ENCODE measurements at regions not wholly inside any gene's neighbourhood (a gene's known extent, or its start where the extent isn't known, plus 50 kb on each side); places are given as distances from the start of the nearest gene placed in this dataset.

GRCh38 chr13:39890537-39890936 lies 235.1 kb downstream of the COG6 start (continued):
- TF ChIP-seq SRF (CRISPR knock-in tag; IDR thresholded peaks at IDR 0.05) (peak in 1 of 2 experiments; percentile 96; a peak in 2 of 4 replicates), ZBTB17 (CRISPR knock-in tag; IDR thresholded peaks at IDR 0.05) (no peak), PHTF2 (CRISPR knock-in tag; IDR thresholded peaks at IDR 0.05) (no peak), ZNF655 (CRISPR knock-in tag; IDR thresholded peaks at IDR 0.05) (no peak), TCF3 (CRISPR knock-in tag; IDR thresholded peaks at IDR 0.05) (peak; percentile 15; the same call in 1 of the 2 replicates), GMEB1 (CRISPR knock-in tag; IDR thresholded peaks at IDR 0.05) (no peak), SIN3A (IDR thresholded peaks at IDR 0.05; ENCODE audit: borderline replicate concordance in 2 of 2, control insufficient read depth in 1 of 2, low read depth in 2 of 2, low read length in 2 of 2) (no peak), RCOR1 (IDR thresholded peaks at IDR 0.05; ENCODE audit: borderline replicate concordance in 1 of 2, low read depth in 2 of 2, low read length in 2 of 2) (no peak), ATF3 (IDR thresholded peaks at IDR 0.05) (peak; percentile 49; the same call in 1 of the 2 replicates), ATF3 (CRISPR knock-in tag; conservative IDR thresholded peaks at IDR 0.05) (no peak), ATF7 (IDR thresholded peaks at IDR 0.05) (peak; percentile 59), ZFX (CRISPR knock-in tag; IDR thresholded peaks at IDR 0.05) (no peak), MXD1 (CRISPR knock-in tag; IDR thresholded peaks at IDR 0.05; ENCODE audit: borderline replicate concordance, poor library complexity, severe bottlenecking) (no peak), CEBPG (CRISPR knock-in tag; IDR thresholded peaks at IDR 0.05) (peak; percentile 24; the same call in 1 of the 2 replicates), CEBPG (tag; conservative IDR thresholded peaks at IDR 0.05 in 1 of 2, IDR thresholded peaks at IDR 0.05 in 1 of 2) (peak; percentile 6 to 80; a peak in 2 of 4 replicates), MEF2A (IDR thresholded peaks at IDR 0.05; ENCODE audit: control insufficient read depth, low read depth, low read length) (no peak), TRIM24 (IDR thresholded peaks at IDR 0.05) (peak; percentile 76 to 84; a peak in 2 of 4 replicates), BRCA1 (IDR thresholded peaks at IDR 0.05) (no peak), BRCA1 (CRISPR knock-in tag; IDR thresholded peaks at IDR 0.05) (no peak), ZBTB49 (CRISPR knock-in tag; IDR thresholded peaks at IDR 0.05; ENCODE audit: borderline replicate concordance) (no peak)
